GM19467 (cell line): ENCODE measurements at regions not wholly inside any gene's neighbourhood (a gene's known extent, or its start where the extent isn't known, plus 50 kb on each side); places are given as distances from the start of the nearest gene placed in this dataset.

ENCODE experiments used
- ATAC-seq: cut with Tn5 transposase; IDR thresholded peaks from one replicate; pipeline ENCODE4 v1.9.1; 2021; ENCODE audit warnings: mild to moderate bottlenecking, moderate library complexity; ENCODE audit not compliant: unreplicated experiment

GRCh38 chr12:89815225-89815624, 106.6 kb upstream of the ATP2B1 start:
- no peak for ATAC-seq

GRCh38 chr12:89803412-89803811, 94.8 kb upstream of the ATP2B1 start:
- no peak for ATAC-seq

- ATAC-seq = no peak
Measured at GRCh38 chr12:89801284-89801683, 92.6 kb upstream of the ATP2B1 start.

- no peak for ATAC-seq
Measured at GRCh38 chr12:89800435-89800834, 91.8 kb upstream of the ATP2B1 start.

GRCh38 chr12:89799316-89799715, 90.7 kb upstream of the ATP2B1 start:
- ATAC-seq = no peak

GRCh38 chr12:89797436-89797835, 88.8 kb upstream of the ATP2B1 start:
- no peak for ATAC-seq

- no peak for ATAC-seq
Measured at GRCh38 chr12:89796798-89797382, 88.3 kb upstream of the ATP2B1 start.

GRCh38 chr12:89793946-89794345, 85.3 kb upstream of the ATP2B1 start:
- ATAC-seq = no peak

GRCh38 chr12:89791286-89791685, 82.6 kb upstream of the ATP2B1 start:
- no peak for ATAC-seq

- peak; percentile 82 for ATAC-seq
Measured at GRCh38 chr12:89789862-89790261, 81.2 kb upstream of the ATP2B1 start.

- ATAC-seq = no peak
Measured at GRCh38 chr12:89787763-89788162, 79.1 kb upstream of the ATP2B1 start.

GRCh38 chr12:89786177-89786810, 77.7 kb upstream of the ATP2B1 start:
- no peak for ATAC-seq

- no peak for ATAC-seq
Measured at GRCh38 chr12:89783359-89784060, 74.9 kb upstream of the ATP2B1 start.

GRCh38 chr12:89782807-89783206, 74.2 kb upstream of the ATP2B1 start:
- no peak for ATAC-seq

GRCh38 chr12:89781946-89782550, 73.4 kb upstream of the ATP2B1 start:
- ATAC-seq = no peak

GRCh38 chr12:89781156-89781555, 72.5 kb upstream of the ATP2B1 start:
- ATAC-seq = no peak

- ATAC-seq = no peak
Measured at GRCh38 chr12:89779090-89779489, 70.5 kb upstream of the ATP2B1 start.

- ATAC-seq = no peak
Measured at GRCh38 chr12:89777733-89778379, 69.2 kb upstream of the ATP2B1 start.

GRCh38 chr12:89775986-89776365, 67.3 kb upstream of the ATP2B1 start:
- no peak for ATAC-seq

- no peak for ATAC-seq
Measured at GRCh38 chr12:89775063-89775985, 66.7 kb upstream of the ATP2B1 start.
